ENCODE measurements at regions not wholly inside any gene's neighbourhood (a gene's known extent, or its start where the extent isn't known, plus 50 kb on each side); places are given as distances from the start of the nearest gene placed in this dataset.

DNA sequence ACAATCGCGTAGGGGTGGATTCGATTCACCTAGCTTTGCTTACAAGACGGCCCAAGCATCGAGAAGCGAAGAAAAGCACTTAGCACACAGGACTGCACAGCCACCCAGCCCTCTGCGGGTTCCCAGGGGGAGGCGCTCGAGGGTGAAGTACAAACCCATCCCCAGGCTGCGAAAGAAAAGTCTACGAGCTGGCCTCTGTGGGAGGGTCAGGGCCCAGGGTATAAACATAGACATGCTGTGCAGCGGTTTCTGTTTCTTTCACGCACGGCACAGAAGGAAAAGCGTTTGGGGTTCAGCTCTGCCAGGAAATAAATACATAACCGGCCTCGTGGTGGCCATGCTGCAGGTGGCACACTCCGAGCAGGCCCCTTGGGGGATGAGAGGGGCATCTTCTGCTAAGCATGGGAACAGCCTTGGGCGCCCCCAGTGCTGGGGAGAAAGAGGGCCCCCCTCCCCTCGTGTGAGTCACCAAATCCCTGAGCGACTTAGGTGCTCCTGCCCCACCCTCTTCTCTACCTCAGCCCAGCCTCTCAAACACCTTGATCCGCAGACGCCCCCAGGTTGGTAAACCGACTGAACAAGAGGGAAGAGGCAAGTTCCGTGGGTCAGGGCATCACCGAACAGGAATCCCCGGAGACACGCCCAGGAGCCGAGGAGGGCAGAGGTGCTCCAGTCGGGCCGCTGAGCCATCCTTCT is 91.6 kb upstream of the RIPOR2 start:
- Mint-ChIP-seq H3K9me3 (ENCODE audit: unreplicated experiment) (no peaks in the 10 kb centered on the region), H3K4me3 (ENCODE audit: unreplicated experiment) (no peak overlapping the region), H3K4me1 (ENCODE audit: insufficient read depth, unreplicated experiment) (peaks cover 15% of the 10 kb centered on the region), H3K36me3 (ENCODE audit: insufficient read depth, unreplicated experiment) (no peaks in the 10 kb centered on the region), H3K27ac (ENCODE audit: low read depth, unreplicated experiment) (no peak overlapping the region), H3K27me3 (ENCODE audit: insufficient read depth, unreplicated experiment) (no peaks in the 10 kb centered on the region)
- TF ChIP-seq, protein P1, sequence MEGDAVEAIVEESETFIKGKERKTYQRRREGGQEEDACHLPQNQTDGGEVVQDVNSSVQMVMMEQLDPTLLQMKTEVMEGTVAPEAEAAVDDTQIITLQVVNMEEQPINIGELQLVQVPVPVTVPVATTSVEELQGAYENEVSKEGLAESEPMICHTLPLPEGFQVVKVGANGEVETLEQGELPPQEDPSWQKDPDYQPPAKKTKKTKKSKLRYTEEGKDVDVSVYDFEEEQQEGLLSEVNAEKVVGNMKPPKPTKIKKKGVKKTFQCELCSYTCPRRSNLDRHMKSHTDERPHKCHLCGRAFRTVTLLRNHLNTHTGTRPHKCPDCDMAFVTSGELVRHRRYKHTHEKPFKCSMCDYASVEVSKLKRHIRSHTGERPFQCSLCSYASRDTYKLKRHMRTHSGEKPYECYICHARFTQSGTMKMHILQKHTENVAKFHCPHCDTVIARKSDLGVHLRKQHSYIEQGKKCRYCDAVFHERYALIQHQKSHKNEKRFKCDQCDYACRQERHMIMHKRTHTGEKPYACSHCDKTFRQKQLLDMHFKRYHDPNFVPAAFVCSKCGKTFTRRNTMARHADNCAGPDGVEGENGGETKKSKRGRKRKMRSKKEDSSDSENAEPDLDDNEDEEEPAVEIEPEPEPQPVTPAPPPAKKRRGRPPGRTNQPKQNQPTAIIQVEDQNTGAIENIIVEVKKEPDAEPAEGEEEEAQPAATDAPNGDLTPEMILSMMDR (IDR thresholded peaks at IDR 0.05; ENCODE audit: unreplicated experiment): no peak
- POLR2A ChIA-PET: interaction anchor here (0.6 to 3.4 kb wide), 8 partner anchors 9 to 224 kb away, joined by 3 to 19 read pairs (median 6); no protein-coding TSS in a partner anchor
- no TSS peak for BruUV-seq (replicated peaks)
- no peak for DNase-seq (ENCODE audit: unreplicated experiment)
- intact Hi-C loops (cut with micrococcal nuclease): no loop called here
- CTCF ChIA-PET: interaction anchor here (1.0 to 1.9 kb wide), 6 partner anchors 9 to 309 kb away, joined by 3 to 9 read pairs (median 4); partner anchors contain the start of gene C6orf62

DNA sequence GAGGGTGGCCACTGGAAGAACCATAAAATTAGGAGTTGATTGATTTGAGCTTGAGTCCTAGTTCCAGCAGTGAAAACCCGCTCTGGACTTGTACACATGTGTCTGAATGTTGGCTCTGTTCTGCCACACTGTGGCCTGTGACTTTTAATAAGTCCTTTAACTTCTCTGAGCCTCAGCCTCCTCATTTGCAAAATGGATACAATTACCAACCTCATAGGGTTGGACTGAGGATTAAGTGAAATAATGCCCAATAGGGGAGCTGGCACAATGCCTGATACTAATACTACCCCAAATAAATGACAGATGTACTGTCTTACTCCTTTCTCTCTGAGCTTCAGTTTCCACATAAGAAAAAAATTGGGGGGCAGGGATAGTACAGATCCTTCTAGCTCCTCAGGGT is 92.6 kb upstream of the RIPOR2 start:
- H3K4me1 Mint-ChIP-seq (ENCODE audit: insufficient read depth, unreplicated experiment): peaks cover 15% of the 10 kb centered on the region
- TF ChIP-seq, protein P1 (IDR thresholded peaks at IDR 0.05; ENCODE audit: unreplicated experiment): no peak
- no peak overlapping the region for H3K4me3 Mint-ChIP-seq (ENCODE audit: unreplicated experiment)
- ChIA-PET POLR2A (interaction anchor here (0.9 kb wide), 1 partner anchor 10 kb away, joined by 3 read pairs; no protein-coding TSS in a partner anchor), CTCF (interaction anchor here (0.6 to 1.0 kb wide), 2 partner anchors 10 to 151 kb away, joined by 3 read pairs; no protein-coding TSS in a partner anchor)
- no peak for DNase-seq (ENCODE audit: unreplicated experiment)
- H3K27me3 Mint-ChIP-seq (ENCODE audit: insufficient read depth, unreplicated experiment): no peaks in the 10 kb centered on the region
- intact Hi-C loops (cut with micrococcal nuclease): no loop called here
- no TSS peak for BruUV-seq (replicated peaks)
- H3K9me3 Mint-ChIP-seq (ENCODE audit: unreplicated experiment): no peaks in the 10 kb centered on the region
- no peaks in the 10 kb centered on the region for H3K36me3 Mint-ChIP-seq (ENCODE audit: insufficient read depth, unreplicated experiment)
- H3K27ac Mint-ChIP-seq (ENCODE audit: low read depth, unreplicated experiment): no peak overlapping the region

DNA sequence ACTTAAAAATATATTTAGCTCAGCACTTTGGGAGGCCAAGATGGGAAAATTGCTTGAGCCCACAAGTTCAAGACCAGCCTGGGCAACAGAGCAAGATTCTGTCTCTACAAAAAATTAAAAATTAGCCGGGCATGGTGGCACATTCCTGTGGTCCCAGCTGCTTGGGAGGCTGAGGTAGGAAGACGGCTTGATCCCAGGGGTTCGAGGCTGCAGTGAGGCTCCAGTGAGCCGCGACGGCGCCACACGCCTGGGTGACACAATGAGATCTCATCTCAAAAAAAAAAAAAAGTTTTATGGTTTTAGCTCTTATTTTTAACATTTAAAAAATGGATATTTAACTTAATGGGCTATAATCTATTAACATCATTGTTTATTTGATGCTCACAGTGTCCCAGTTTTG is 97.2 kb upstream of the RIPOR2 start:
- H3K4me3 Mint-ChIP-seq (ENCODE audit: unreplicated experiment): no peak overlapping the region
- no peaks in the 10 kb centered on the region for H3K27me3 Mint-ChIP-seq (ENCODE audit: insufficient read depth, unreplicated experiment)
- no TSS peak for BruUV-seq (replicated peaks)
- DNase-seq (ENCODE audit: unreplicated experiment): no peak
- no peaks in the 10 kb centered on the region for H3K9me3 Mint-ChIP-seq (ENCODE audit: unreplicated experiment)
- no peaks in the 10 kb centered on the region for H3K36me3 Mint-ChIP-seq (ENCODE audit: insufficient read depth, unreplicated experiment)
- TF ChIP-seq, protein P1 (IDR thresholded peaks at IDR 0.05; ENCODE audit: unreplicated experiment): no peak
- POLR2A ChIA-PET: interaction anchor here (0.6 kb wide), 1 partner anchor 290 kb away, joined by 3 read pairs; no protein-coding TSS in a partner anchor
- peaks cover 6% of the 10 kb centered on the region for H3K4me1 Mint-ChIP-seq (ENCODE audit: insufficient read depth, unreplicated experiment)
- CTCF ChIA-PET: interaction anchor here (1.2 to 1.5 kb wide), 2 partner anchors 9 to 38 kb away, joined by 3 to 8 read pairs; no protein-coding TSS in a partner anchor
- no peak overlapping the region for H3K27ac Mint-ChIP-seq (ENCODE audit: low read depth, unreplicated experiment)
- intact Hi-C loops (cut with micrococcal nuclease): no loop called here

DNA sequence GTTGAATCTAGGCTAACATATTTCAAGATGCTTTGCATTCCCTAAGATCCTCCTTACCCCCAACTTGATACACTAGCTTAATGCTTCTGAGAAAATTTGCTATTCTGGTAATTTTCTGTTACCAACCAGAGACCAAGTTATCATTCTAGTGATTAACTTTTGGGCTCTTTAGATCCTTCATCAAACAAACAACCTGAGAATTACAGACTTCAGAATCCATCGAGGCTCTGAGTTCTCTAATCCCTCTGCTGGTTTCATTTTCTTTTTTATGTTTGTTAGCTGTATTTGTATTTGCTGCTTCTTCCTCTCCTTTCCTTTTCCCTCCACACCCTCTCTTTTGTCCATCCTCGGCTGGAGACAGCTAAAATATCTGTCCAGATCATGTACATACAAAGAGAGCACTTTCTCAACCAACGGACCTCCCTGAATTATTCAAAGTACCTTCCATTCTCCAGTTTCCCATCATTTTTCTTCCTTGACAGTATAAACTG is 98.7 kb upstream of the RIPOR2 start:
- H3K27me3 Mint-ChIP-seq (ENCODE audit: insufficient read depth, unreplicated experiment): no peaks in the 10 kb centered on the region
- no peaks in the 10 kb centered on the region for H3K9me3 Mint-ChIP-seq (ENCODE audit: unreplicated experiment)
- ChIA-PET CTCF (interaction anchor here (0.7 kb wide), 1 partner anchor 47 kb away, joined by 3 read pairs; no protein-coding TSS in a partner anchor), POLR2A (interaction anchor here (0.7 to 1.2 kb wide), 2 partner anchors 9 to 177 kb away, joined by 3 read pairs; no protein-coding TSS in a partner anchor)
- H3K4me3 Mint-ChIP-seq (ENCODE audit: unreplicated experiment): peak overlapping the region; percentile 43
- intact Hi-C loops (cut with micrococcal nuclease): no loop called here
- BruUV-seq (replicated peaks): no TSS peak
- H3K36me3 Mint-ChIP-seq (ENCODE audit: insufficient read depth, unreplicated experiment): no peaks in the 10 kb centered on the region
- H3K4me1 Mint-ChIP-seq (ENCODE audit: insufficient read depth, unreplicated experiment): peaks cover 6% of the 10 kb centered on the region
- TF ChIP-seq, protein P1 (IDR thresholded peaks at IDR 0.05; ENCODE audit: unreplicated experiment): no peak
- no peak for DNase-seq (ENCODE audit: unreplicated experiment)
- H3K27ac Mint-ChIP-seq (ENCODE audit: low read depth, unreplicated experiment): peak overlapping the region; percentile 21
